Activated T-helper 2 cell treated with anti-CD3 and anti-CD28 coated beads, Interferon-gamma antibody, Interleukin-2, Interleukin-4, amounts not matched to agents 10 μg/mL and 5 μg/mL and 100 μg/mL, durations not matched to agents 14 hours and 24 hours and 36 hours (primary cell): ENCODE measurements at regions not wholly inside any gene's neighbourhood (a gene's known extent, or its start where the extent isn't known, plus 50 kb on each side); places are given as distances from the start of the nearest gene placed in this dataset.

ENCODE experiments used
- DNase-seq: peaks from one replicate; pipeline ENCODE4 v3.0.0; 2021; ENCODE audit warnings: low spot score
- H3K27ac Mint-ChIP-seq: one replicate; pipeline ENCODE4 v1.8.0; 2021; ENCODE audit warnings: mixed read lengths
- H3K27me3 Mint-ChIP-seq: one replicate; pipeline ENCODE4 v1.8.0; 2021; ENCODE audit warnings: low read depth, mixed read lengths
- H3K36me3 Mint-ChIP-seq: one replicate; pipeline ENCODE4 v1.8.0; 2021; ENCODE audit warnings: low read depth, mixed read lengths
- H3K4me1 Mint-ChIP-seq: one replicate; pipeline ENCODE4 v1.8.0; 2021; ENCODE audit warnings: low read depth, mixed read lengths
- H3K4me3 Mint-ChIP-seq: one replicate; pipeline ENCODE4 v1.8.0; 2021; ENCODE audit warnings: low read depth, mild to moderate bottlenecking, moderate library complexity, mixed read lengths
- H3K9me3 Mint-ChIP-seq: one replicate; pipeline ENCODE4 v1.8.0; 2021; ENCODE audit warnings: mixed read lengths
- intact Hi-C: fragments of 100-400 bp; cut with micrococcal nuclease; formaldehyde crosslinking; loops from one replicate; pipeline ENCODE4 v1.15.1; 2023

DNA sequence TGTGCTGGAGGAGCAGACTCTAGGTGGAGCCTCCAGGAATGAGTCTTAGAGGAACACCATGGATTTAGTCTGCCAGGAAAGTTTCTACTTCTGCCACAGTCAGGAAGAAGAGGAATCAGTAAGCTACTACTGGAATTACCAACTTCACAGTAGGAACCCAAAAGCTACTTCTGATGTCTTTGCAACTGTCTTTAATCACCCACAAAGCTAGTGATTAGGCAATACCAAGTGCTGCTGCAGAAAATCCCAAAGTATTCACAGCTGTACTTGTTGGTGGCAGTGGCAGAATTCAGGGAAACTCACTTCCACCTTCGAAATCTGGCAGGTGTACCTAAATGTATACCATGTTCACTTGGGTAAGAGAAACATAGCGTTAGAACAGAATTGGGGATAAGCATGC lies 264.5 kb upstream of the SORL1-AS1 start:
- Mint-ChIP-seq H3K4me1 (no peaks in the 10 kb centered on the region), H3K36me3 (no peaks in the 10 kb centered on the region), H3K27ac (no peak overlapping the region), H3K27me3 (peaks cover 17% of the 10 kb centered on the region), H3K9me3 (no peaks in the 10 kb centered on the region), H3K4me3 (no peak overlapping the region)
- intact Hi-C loops: no loop called here
- DNase-seq: no peak

GRCh38 chr11:121716060-121716459 lies 263.3 kb upstream of the SORL1-AS1 start:
- no peak for DNase-seq
- H3K36me3 Mint-ChIP-seq: no peaks in the 10 kb centered on the region
- H3K9me3 Mint-ChIP-seq: no peaks in the 10 kb centered on the region
- H3K27me3 Mint-ChIP-seq: peaks cover 14% of the 10 kb centered on the region
- H3K4me1 Mint-ChIP-seq: no peaks in the 10 kb centered on the region
- no peak overlapping the region for H3K27ac Mint-ChIP-seq
- intact Hi-C loops: no loop called here
- no peak overlapping the region for H3K4me3 Mint-ChIP-seq

- intact Hi-C loops: no loop called here
- H3K27ac Mint-ChIP-seq: no peak overlapping the region
- H3K4me3 Mint-ChIP-seq: no peak overlapping the region
- H3K9me3 Mint-ChIP-seq: no peaks in the 10 kb centered on the region
- DNase-seq: no peak
- H3K4me1 Mint-ChIP-seq: no peaks in the 10 kb centered on the region
- peaks cover 11% of the 10 kb centered on the region for H3K27me3 Mint-ChIP-seq
- no peaks in the 10 kb centered on the region for H3K36me3 Mint-ChIP-seq
Measured at GRCh38 chr11:121715405-121715804, 262.6 kb upstream of the SORL1-AS1 start.

DNA sequence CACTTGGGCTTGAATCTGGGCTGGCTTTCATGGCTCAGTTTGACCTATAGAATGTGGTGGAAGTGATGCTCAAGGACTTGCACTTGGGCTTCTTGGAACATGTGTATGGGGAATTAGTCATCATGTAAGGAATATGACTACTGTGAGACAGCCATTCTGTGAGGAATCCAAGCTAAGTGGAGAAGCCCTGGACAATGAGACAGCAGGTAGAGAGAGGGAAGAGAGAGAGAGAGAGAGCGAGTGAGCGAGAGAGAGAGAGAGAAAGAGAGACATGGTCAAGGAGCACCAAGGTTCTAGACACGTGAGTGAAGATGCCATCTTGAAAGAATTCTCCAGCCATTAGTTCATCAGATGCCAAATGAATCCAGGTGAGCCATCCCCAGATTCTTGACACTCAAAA lies 261.6 kb upstream of the SORL1-AS1 start:
- no peak for DNase-seq
- Mint-ChIP-seq H3K27me3 (peaks cover 2% of the 10 kb centered on the region), H3K36me3 (no peaks in the 10 kb centered on the region), H3K27ac (no peak overlapping the region), H3K9me3 (no peaks in the 10 kb centered on the region), H3K4me1 (no peaks in the 10 kb centered on the region), H3K4me3 (no peak overlapping the region)
- intact Hi-C loops: no loop called here

- no peak for DNase-seq
- intact Hi-C loops: no loop called here
- Mint-ChIP-seq H3K4me3 (no peak overlapping the region), H3K36me3 (no peaks in the 10 kb centered on the region), H3K27ac (no peak overlapping the region), H3K4me1 (no peaks in the 10 kb centered on the region), H3K27me3 (peaks cover 4% of the 10 kb centered on the region), H3K9me3 (no peaks in the 10 kb centered on the region)
Measured at GRCh38 chr11:121711939-121712338, 259.2 kb upstream of the SORL1-AS1 start.

DNA sequence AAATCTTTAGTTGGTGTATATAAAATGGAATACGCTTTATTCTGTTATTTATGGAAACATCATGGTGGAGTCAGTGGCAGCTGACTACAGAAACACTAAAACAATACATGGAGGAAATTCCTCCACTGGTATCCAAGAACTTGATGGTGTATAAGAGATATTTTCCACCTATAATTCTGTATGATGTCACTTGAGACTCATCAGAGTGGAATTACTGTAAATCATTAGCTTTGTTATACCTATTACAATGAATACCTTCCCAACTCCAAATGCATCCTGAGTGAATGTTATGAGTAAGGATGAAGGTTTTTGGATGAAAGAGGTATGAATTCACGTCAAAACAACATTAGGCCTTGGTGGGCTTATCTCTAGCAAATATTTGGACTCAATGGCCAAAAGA lies 258.5 kb upstream of the SORL1-AS1 start:
- no peak for DNase-seq
- H3K27me3 Mint-ChIP-seq: peaks cover 4% of the 10 kb centered on the region
- no peaks in the 10 kb centered on the region for H3K4me1 Mint-ChIP-seq
- no peaks in the 10 kb centered on the region for H3K36me3 Mint-ChIP-seq
- intact Hi-C loops: no loop called here
- H3K4me3 Mint-ChIP-seq: no peak overlapping the region
- H3K27ac Mint-ChIP-seq: no peak overlapping the region
- no peaks in the 10 kb centered on the region for H3K9me3 Mint-ChIP-seq

GRCh38 chr11:121706884-121707420 lies 254.2 kb upstream of the SORL1-AS1 start:
- intact Hi-C loops: no loop called here
- no peaks in the 10 kb centered on the region for H3K36me3 Mint-ChIP-seq
- H3K4me1 Mint-ChIP-seq: no peaks in the 10 kb centered on the region
- no peak for DNase-seq
- H3K4me3 Mint-ChIP-seq: no peak overlapping the region
- no peaks in the 10 kb centered on the region for H3K9me3 Mint-ChIP-seq
- H3K27ac Mint-ChIP-seq: no peak overlapping the region
- peaks cover 4% of the 10 kb centered on the region for H3K27me3 Mint-ChIP-seq

- intact Hi-C loops: no loop called here
- no peak for DNase-seq
- H3K27me3 Mint-ChIP-seq: peaks cover 19% of the 10 kb centered on the region
- H3K9me3 Mint-ChIP-seq: no peaks in the 10 kb centered on the region
- H3K27ac Mint-ChIP-seq: no peak overlapping the region
- H3K4me1 Mint-ChIP-seq: no peaks in the 10 kb centered on the region
- no peak overlapping the region for H3K4me3 Mint-ChIP-seq
- H3K36me3 Mint-ChIP-seq: no peaks in the 10 kb centered on the region
Measured at GRCh38 chr11:121703201-121703600, 250.4 kb upstream of the SORL1-AS1 start.

DNA sequence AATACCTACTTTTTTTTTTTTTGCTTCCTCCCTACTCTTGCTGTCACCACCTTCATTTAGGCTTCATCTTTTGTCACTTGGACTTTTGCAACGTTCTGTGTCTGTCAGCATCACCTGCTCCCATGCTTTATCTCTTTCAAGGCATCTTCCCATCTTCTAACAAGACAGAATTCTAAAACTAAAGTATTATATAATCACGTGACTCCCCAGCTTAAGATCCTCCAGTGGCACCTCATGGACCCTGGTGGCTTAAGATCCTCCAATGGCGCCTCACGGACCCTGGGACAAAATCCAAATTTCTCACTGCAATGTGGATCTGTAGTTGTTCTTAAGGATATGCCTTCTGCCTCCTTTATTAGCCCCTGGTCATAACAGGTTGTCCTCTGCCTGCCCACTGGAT lies 248.2 kb upstream of the SORL1-AS1 start:
- Mint-ChIP-seq H3K27ac (no peak overlapping the region), H3K36me3 (no peaks in the 10 kb centered on the region), H3K27me3 (peaks cover 21% of the 10 kb centered on the region), H3K4me3 (no peak overlapping the region), H3K9me3 (no peaks in the 10 kb centered on the region), H3K4me1 (no peaks in the 10 kb centered on the region)
- DNase-seq: no peak
- intact Hi-C loops: no loop called here

DNA sequence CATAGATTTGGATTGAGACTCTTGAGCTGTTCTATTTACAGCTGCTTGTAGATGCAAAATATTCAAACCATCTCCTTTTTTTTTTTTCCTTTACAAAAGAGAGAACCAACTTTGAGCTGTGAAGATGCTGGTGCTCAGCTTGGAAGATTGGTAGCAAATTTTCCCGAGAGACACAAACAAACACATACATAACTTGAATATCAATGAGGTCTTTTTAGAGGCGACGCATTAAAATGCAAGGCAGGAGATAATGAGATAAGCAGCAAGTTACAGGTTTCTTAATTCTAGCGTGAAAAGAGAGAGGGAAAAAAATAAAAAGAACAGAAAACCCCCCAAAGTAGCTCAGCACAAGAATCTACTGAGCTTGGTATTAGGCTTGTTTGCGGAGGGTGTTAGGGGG lies 247.0 kb upstream of the SORL1-AS1 start:
- intact Hi-C loops: no loop called here
- Mint-ChIP-seq H3K4me3 (no peak overlapping the region), H3K4me1 (no peaks in the 10 kb centered on the region), H3K36me3 (no peaks in the 10 kb centered on the region), H3K9me3 (no peaks in the 10 kb centered on the region), H3K27me3 (peaks cover 21% of the 10 kb centered on the region), H3K27ac (no peak overlapping the region)
- no peak for DNase-seq

DNA sequence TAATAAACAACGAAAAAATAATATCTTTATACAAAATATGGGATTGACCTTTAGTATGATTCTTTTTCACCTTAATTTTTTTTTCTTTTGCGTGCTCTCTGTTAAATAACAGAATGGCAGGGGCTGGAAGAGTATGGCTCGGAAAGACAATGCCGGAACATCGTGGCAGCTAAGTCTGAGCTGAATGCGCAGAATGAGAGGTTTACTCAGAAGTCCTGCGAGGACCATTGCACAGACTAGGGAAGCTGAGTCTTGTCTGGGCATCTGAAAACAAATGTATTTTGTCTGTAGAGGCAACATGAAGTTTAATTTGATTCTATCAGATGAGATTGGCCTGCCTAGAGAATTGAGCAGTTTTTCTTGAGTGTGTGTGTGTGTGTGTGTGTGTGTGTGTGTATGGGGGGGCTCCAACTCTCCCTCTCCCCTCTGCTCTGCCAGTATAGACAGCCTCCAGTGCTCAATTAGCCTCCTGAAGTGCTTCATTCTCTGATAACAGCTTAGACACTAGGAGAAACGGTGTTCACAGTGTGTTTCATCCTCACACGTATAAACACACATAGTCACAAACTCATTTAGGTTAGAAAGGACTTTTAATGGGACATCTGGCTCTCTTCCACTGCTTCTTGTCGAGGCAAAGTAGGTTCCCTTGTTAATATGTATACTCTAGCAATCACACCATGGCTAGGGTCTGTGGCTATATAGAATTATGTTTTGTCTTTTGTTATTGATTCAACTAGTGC lies 244.3 kb upstream of the SORL1-AS1 start:
- Mint-ChIP-seq H3K27ac (no peak overlapping the region), H3K4me1 (no peaks in the 10 kb centered on the region), H3K9me3 (no peaks in the 10 kb centered on the region), H3K27me3 (peaks cover 21% of the 10 kb centered on the region), H3K4me3 (no peak overlapping the region), H3K36me3 (no peaks in the 10 kb centered on the region)
- intact Hi-C loops: no loop called here
- DNase-seq: no peak

DNA sequence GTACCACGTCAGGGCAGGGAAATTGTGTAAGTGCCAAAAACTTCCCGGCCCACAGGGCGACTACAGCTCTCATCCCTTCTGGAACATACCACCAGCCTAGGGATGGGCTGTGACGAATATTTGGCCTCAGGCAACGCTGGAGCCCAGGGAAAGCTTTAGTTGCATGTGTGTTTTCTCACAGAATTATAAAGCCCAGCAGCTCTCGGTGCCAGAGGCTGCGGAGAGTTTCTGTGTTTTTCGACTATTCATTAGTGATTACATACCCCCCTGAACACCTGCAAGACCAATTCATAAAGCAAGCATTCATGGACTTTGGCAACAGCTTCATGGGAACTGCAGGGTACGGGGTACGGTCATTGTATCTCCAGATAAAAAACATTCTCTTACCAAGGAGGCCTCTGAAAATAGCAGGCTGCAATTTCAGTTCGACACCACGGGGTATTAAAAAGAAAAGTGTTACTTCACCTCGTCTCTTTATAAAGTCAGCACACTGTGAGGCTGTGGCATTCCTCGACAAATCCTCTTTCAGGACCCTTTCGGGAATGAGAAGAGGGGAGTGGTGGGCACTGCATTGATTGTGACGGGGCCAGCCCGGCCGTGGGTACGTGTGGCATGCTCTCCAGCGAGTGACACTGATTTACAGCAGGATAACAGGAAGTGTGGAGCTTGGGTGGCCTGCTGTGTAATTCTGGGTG lies 243.6 kb upstream of the SORL1-AS1 start:
- H3K9me3 Mint-ChIP-seq: no peaks in the 10 kb centered on the region
- peaks cover 18% of the 10 kb centered on the region for H3K27me3 Mint-ChIP-seq
- intact Hi-C loops: no loop called here
- no peaks in the 10 kb centered on the region for H3K36me3 Mint-ChIP-seq
- DNase-seq: no peak
- no peak overlapping the region for H3K4me3 Mint-ChIP-seq
- H3K4me1 Mint-ChIP-seq: no peaks in the 10 kb centered on the region
- no peak overlapping the region for H3K27ac Mint-ChIP-seq

DNA sequence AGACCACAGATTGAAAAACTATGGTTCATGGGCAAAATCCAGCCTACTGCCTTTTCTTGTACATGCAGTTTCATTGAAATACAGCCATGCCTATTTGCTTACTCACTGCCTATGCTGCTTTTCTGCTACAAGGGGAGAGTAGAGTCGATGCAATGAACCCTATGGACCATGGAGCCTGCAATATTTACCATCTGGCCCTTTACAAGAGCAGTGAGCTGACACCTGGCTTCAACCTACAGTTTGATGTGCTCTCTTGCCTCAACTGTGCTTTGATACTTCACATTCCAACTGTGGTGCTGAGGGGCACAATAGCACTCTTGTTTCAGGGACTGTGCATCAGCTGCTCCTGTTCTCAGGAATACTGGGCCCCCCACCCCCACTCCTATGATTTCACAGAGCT lies 239.5 kb upstream of the SORL1-AS1 start:
- H3K4me1 Mint-ChIP-seq: no peaks in the 10 kb centered on the region
- peaks cover 2% of the 10 kb centered on the region for H3K27me3 Mint-ChIP-seq
- H3K27ac Mint-ChIP-seq: no peak overlapping the region
- no peaks in the 10 kb centered on the region for H3K9me3 Mint-ChIP-seq
- no peak overlapping the region for H3K4me3 Mint-ChIP-seq
- no peak for DNase-seq
- intact Hi-C loops: no loop called here
- H3K36me3 Mint-ChIP-seq: no peaks in the 10 kb centered on the region
